Ascending aorta (tissue), 2 donors: ENCODE measurements at regions not wholly inside any gene's neighbourhood (a gene's known extent, or its start where the extent isn't known, plus 50 kb on each side); places are given as distances from the start of the nearest gene placed in this dataset.

ENCODE experiments used
- DNase-seq, 2 donors: peaks; one replicate each; pipeline ENCODE4 v3.0.0-alpha.2; 2019; ENCODE audit warnings: low spot score in 2 of 2
- H3K27ac ChIP-seq, 2 donors: fragments of 200-600 bp; sonication (generic); one replicate each; pipeline ENCODE4 v1.5.1; 2016 to 2017; ENCODE audit warnings: mild to moderate bottlenecking in 1 of 2
- H3K27me3 ChIP-seq: fragments of 200-600 bp; sonication (generic); one replicate; pipeline ENCODE4 v1.5.1; 2017
- H3K36me3 ChIP-seq, 2 donors: fragments of 200-600 bp; sonication (generic); one replicate each; pipeline ENCODE4 v1.5.1; 2016
- H3K4me1 ChIP-seq, 2 donors: fragments of 200-600 bp; sonication (generic); one replicate each; pipeline ENCODE4 v1.5.1; 2016 to 2017; ENCODE audit warnings: mild to moderate bottlenecking in 1 of 2
- H3K4me3 ChIP-seq, 2 donors: fragments of 200-600 bp; sonication (generic); one replicate each; pipeline ENCODE4 v1.5.1; 2016 to 2017; ENCODE audit warnings: mild to moderate bottlenecking in 1 of 2
- H3K9me3 ChIP-seq, 2 donors: fragments of 200-600 bp; sonication (generic); one replicate each; pipeline ENCODE4 v1.5.1; 2016
- intact Hi-C: fragments of 100-400 bp; cut with DNase I; formaldehyde crosslinking; loops from one replicate; pipeline ENCODE4 v1.15.1; 2023
- TF ChIP-seq, protein P1 (sequence below), 3 experiments: fragments of 200-600 bp in 2 of 3; fragments of 450-650 bp in 1 of 3; sonication (generic) in 2 of 3; IDR thresholded peaks; one replicate each; pipeline ENCODE4 v1.5.1; 2016 to 2019; ENCODE audit warnings: antibody characterized with exemption in 3 of 3, mild to moderate bottlenecking in 1 of 3, moderate library complexity in 1 of 3

DNA sequence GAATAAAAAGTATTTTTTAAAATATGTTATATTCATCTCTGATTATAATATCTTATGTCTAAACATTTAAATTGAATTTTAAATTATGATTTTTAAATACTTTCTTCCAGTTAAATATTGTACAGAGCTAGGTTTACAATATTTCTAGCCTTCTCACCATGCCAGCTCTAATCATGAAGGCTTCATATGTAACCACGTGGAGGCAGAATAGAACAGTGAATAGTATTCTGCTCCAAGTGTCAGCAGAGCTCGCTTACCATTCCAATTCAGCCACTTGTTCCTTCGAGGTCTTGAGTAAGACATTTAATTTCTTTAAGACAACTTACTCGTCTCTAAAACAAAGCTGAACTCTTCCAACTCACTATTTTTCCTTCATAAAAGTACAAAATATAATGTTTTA is 871.8 kb downstream of the SUCLG1 start:
- no peak overlapping the region for H3K4me3 ChIP-seq
- H3K4me1 ChIP-seq, result no peaks in the 10 kb centered on the region
- H3K36me3 ChIP-seq, result no peaks in the 10 kb centered on the region
- intact Hi-C loops, result no loop called here
- TF ChIP-seq, protein P1, sequence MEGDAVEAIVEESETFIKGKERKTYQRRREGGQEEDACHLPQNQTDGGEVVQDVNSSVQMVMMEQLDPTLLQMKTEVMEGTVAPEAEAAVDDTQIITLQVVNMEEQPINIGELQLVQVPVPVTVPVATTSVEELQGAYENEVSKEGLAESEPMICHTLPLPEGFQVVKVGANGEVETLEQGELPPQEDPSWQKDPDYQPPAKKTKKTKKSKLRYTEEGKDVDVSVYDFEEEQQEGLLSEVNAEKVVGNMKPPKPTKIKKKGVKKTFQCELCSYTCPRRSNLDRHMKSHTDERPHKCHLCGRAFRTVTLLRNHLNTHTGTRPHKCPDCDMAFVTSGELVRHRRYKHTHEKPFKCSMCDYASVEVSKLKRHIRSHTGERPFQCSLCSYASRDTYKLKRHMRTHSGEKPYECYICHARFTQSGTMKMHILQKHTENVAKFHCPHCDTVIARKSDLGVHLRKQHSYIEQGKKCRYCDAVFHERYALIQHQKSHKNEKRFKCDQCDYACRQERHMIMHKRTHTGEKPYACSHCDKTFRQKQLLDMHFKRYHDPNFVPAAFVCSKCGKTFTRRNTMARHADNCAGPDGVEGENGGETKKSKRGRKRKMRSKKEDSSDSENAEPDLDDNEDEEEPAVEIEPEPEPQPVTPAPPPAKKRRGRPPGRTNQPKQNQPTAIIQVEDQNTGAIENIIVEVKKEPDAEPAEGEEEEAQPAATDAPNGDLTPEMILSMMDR (IDR thresholded peaks at IDR 0.05), result no peak
- H3K27me3 ChIP-seq, result no peaks in the 10 kb centered on the region
- no peak overlapping the region for H3K27ac ChIP-seq
- H3K9me3 ChIP-seq, result no peaks in the 10 kb centered on the region
- DNase-seq, result no peak

DNA sequence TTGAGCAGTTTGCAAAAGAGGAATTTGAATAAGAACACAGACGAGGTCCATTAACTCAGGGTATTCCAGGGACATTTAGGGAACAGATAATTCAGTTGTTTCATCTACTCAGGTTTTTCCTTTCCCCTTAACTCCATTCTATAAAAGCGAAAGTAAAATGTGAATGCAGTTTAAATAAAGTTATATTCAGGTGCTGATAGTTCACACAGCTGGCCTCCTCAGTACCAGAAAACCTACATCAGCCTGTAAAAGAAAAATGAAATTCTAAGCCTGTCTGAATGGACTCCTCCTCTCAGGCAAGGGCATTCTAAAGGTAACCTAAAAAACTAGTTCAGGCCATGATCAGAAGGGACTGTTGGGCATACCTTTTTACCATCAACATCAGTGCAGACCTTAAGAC is 873.8 kb downstream of the SUCLG1 start:
- H3K4me1 ChIP-seq, result no peaks in the 10 kb centered on the region
- no peaks in the 10 kb centered on the region for H3K36me3 ChIP-seq
- H3K9me3 ChIP-seq, result no peaks in the 10 kb centered on the region
- intact Hi-C loops, result no loop called here
- H3K4me3 ChIP-seq, result no peak overlapping the region
- no peak overlapping the region for H3K27ac ChIP-seq
- no peaks in the 10 kb centered on the region for H3K27me3 ChIP-seq
- no peak for DNase-seq
- TF ChIP-seq, protein P1 (IDR thresholded peaks at IDR 0.05), result no peak

DNA sequence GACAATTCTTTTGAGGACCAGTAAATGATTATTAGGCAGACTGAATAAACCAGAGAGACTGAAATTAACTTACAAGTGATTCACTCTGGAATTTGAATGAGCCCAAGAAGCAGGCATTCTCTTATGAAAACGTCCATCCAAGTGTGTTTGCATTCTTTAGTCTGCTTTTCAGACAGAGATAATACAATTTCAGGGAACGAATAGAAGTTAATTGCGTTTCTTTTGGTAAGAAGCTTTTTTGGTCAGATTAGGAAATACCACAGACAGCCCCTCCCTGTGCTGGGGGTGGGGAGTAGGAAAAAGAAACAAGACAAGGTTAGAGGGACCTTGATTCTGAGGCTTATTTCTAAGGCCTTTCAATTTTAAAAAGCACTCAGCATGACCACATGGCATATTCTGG is 874.4 kb downstream of the SUCLG1 start:
- intact Hi-C loops, result no loop called here
- Histone ChIP-seq H3K36me3 (no peaks in the 10 kb centered on the region), H3K27me3 (no peaks in the 10 kb centered on the region), H3K27ac (no peak overlapping the region), H3K4me1 (no peaks in the 10 kb centered on the region), H3K9me3 (no peaks in the 10 kb centered on the region), H3K4me3 (no peak overlapping the region)
- TF ChIP-seq, protein P1 (IDR thresholded peaks at IDR 0.05), result no peak
- no peak for DNase-seq

DNA sequence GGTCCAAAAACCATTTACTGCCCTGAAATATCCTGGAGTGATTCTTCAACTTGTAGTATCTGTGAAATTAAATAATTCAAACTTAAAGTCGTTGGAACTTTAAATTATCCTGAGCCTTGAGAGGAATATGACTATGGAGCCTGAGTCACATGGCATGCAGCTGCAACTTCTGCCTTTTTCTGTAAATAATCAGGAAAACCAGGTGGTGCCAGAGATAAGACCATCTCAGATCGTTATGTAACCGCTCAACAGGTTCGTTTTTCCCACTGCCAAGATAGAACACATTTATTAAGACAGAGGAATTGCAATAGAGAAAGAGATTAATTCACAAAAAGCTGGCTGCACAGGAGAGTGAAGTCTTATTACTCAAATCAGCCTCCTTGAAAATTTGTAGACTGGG is 876.5 kb downstream of the SUCLG1 start:
- H3K27ac ChIP-seq, result no peak overlapping the region
- H3K4me3 ChIP-seq, result no peak overlapping the region
- H3K4me1 ChIP-seq, result no peaks in the 10 kb centered on the region
- intact Hi-C loops, result no loop called here
- H3K36me3 ChIP-seq, result no peaks in the 10 kb centered on the region
- TF ChIP-seq, protein P1 (IDR thresholded peaks at IDR 0.05), result no peak
- no peak for DNase-seq
- no peaks in the 10 kb centered on the region for H3K9me3 ChIP-seq
- H3K27me3 ChIP-seq, result no peaks in the 10 kb centered on the region

DNA sequence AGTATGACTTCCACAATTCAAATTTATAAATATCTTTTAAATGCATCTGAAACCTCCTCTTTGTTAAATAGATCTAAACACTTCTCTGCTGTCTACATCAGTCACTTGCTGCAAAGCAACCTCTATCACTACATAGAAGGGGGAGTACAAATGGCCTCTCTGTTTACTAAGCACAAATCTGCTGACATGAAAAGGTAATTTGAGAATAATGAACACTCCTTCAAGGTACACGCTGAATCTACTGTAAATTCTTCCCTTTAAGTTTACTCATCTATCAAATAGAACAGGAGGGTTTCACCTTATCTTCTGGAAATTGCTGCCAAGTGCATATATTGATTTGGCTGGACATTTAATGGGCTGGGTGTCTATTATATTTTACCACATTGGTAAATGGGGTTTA is 879.6 kb downstream of the SUCLG1 start:
- DNase-seq, result no peak
- TF ChIP-seq, protein P1 (IDR thresholded peaks at IDR 0.05), result no peak
- Histone ChIP-seq H3K4me3 (no peak overlapping the region), H3K27ac (no peak overlapping the region), H3K4me1 (no peaks in the 10 kb centered on the region), H3K36me3 (no peaks in the 10 kb centered on the region), H3K27me3 (no peaks in the 10 kb centered on the region), H3K9me3 (no peaks in the 10 kb centered on the region)
- intact Hi-C loops, result no loop called here

DNA sequence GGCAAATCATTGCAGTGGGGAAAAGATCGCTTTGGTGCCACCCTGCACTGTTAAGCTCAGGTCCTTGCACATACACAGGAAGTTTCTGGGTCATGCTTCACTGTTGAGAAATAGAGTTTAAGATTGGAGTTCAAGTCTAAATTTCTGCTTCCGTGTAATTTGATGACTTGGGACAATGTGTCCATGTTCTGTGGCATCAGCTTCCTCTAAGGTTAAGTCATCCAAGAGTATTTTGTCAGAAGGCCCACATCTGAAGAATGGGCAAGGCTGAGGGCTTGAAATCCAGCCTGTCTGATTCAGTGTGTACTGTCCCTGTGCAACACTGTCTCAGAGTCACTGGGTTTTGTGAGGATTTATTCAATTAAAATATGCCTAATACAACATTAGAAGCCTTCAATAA is 880.7 kb downstream of the SUCLG1 start:
- TF ChIP-seq, protein P1 (IDR thresholded peaks at IDR 0.05), result no peak
- H3K4me3 ChIP-seq, result no peak overlapping the region
- H3K4me1 ChIP-seq, result no peaks in the 10 kb centered on the region
- no peaks in the 10 kb centered on the region for H3K27me3 ChIP-seq
- no peaks in the 10 kb centered on the region for H3K36me3 ChIP-seq
- H3K27ac ChIP-seq, result no peak overlapping the region
- DNase-seq, result no peak
- H3K9me3 ChIP-seq, result no peaks in the 10 kb centered on the region
- intact Hi-C loops, result no loop called here
